ENCODE measurements at regions not wholly inside any gene's neighbourhood (a gene's known extent, or its start where the extent isn't known, plus 50 kb on each side); places are given as distances from the start of the nearest gene placed in this dataset.

DNA sequence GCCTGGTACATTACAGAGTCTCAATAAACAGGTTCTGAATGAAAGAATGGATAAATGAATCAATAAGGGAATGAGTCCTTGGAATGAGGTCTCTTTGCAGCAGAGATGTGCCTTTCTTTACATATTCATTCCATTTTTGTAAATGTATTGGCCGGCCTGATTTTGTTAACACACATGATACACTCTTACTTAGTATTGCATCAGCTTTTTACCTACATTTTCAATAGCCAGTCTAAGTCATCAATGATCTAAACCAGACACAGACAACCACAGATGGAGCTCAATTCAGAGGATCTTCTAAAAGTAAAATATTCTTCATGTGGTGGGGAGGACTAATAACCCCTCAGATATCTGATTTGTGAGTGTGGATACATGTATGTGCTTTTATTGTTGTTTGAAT is 653.1 kb downstream of the LMO4 start:
- H4K20me1 ChIP-seq (ENCODE audit: low read length) = no peaks in the 10 kb centered on the region
- BruUV-seq (replicated peaks) = no TSS peak
- no peaks in the 10 kb centered on the region for H3K9me2 ChIP-seq (replicated peaks; ENCODE audit: low read length)
- peaks cover 3% of the 10 kb centered on the region; the same call in 1 of the 2 replicates for H3K4me1 ChIP-seq (ENCODE audit: insufficient read depth, low read length)
- no peak overlapping the region for H3K27ac ChIP-seq (ENCODE audit: low read length)
- intact Hi-C loops (cut with micrococcal nuclease) = no loop called here
- POLR2A ChIA-PET (ENCODE audit: unreplicated experiment) = no interaction called here
- TF ChIP-seq EZH2phosphoT487 (IDR thresholded peaks at IDR 0.05; ENCODE audit: borderline replicate concordance, low read length) (no peak), EZH2 (IDR thresholded peaks at IDR 0.05; ENCODE audit: low read length, unreplicated experiment) (no peak), CTCF (conservative IDR thresholded peaks at IDR 0.05; ENCODE audit: low read depth, low read length) (no peak)
- no peaks in the 10 kb centered on the region for H3K36me3 ChIP-seq (ENCODE audit: low read depth, low read length)
- H3K79me2 ChIP-seq (ENCODE audit: low read length) = no peaks in the 10 kb centered on the region
- H3F3A ChIP-seq (ENCODE audit: low read length, unreplicated experiment) = no peaks in the 10 kb centered on the region
- ATAC-seq (no peak), DNase-seq (no peak)
- CTCF ChIA-PET = no interaction called here
- no peaks in the 10 kb centered on the region for H3K27me3 ChIP-seq (ENCODE audit: low read length)
- H3K4me3 ChIP-seq (ENCODE audit: low read length) = no peak overlapping the region
- H3K9me3 ChIP-seq (ENCODE audit: low read length) = no peaks in the 10 kb centered on the region
- no peak overlapping the region for H3K9ac ChIP-seq (ENCODE audit: low read length)
- no peak overlapping the region for H2AFZ ChIP-seq (ENCODE audit: low read length)
- H3K4me2 ChIP-seq (ENCODE audit: low read length) = no peak overlapping the region

DNA sequence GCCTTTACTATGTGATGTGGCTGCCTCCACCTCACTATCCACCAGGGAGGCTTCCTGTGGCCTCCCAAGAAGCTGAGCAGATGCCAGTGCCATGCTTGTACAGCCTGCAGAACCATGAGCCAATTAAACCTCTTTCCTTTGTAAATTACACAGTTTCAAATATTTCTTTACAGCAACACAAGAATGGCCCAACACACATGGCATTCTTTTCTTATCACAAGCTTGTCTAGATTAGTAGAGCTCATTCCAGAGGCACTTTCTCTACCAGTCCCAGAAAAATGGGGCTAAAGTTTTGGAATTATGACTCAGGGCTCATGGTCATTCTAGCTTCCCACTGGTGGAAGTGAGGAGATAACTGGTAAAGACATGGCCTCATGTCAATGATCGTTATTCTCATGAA is 655.2 kb downstream of the LMO4 start:
- ChIA-PET POLR2A (ENCODE audit: unreplicated experiment) (no interaction called here), CTCF (no interaction called here)
- H3K4me1 ChIP-seq (ENCODE audit: insufficient read depth, low read length) = peaks cover 12% of the 10 kb centered on the region; the same call in 1 of the 2 replicates
- DNase-seq (no peak), ATAC-seq (no peak)
- H3F3A ChIP-seq (ENCODE audit: low read length, unreplicated experiment) = no peaks in the 10 kb centered on the region
- no peaks in the 10 kb centered on the region for H4K20me1 ChIP-seq (ENCODE audit: low read length)
- no peaks in the 10 kb centered on the region for H3K9me3 ChIP-seq (ENCODE audit: low read length)
- intact Hi-C loops (cut with micrococcal nuclease) = no loop called here
- H3K27me3 ChIP-seq (ENCODE audit: low read length) = no peaks in the 10 kb centered on the region
- no peaks in the 10 kb centered on the region for H3K79me2 ChIP-seq (ENCODE audit: low read length)
- no peaks in the 10 kb centered on the region for H3K9me2 ChIP-seq (replicated peaks; ENCODE audit: low read length)
- H3K27ac ChIP-seq (ENCODE audit: low read length) = no peak overlapping the region
- H3K4me3 ChIP-seq (ENCODE audit: low read length) = no peak overlapping the region
- no peaks in the 10 kb centered on the region for H3K36me3 ChIP-seq (ENCODE audit: low read depth, low read length)
- TF ChIP-seq EZH2phosphoT487 (IDR thresholded peaks at IDR 0.05; ENCODE audit: borderline replicate concordance, low read length) = no peak
- TF ChIP-seq CTCF (conservative IDR thresholded peaks at IDR 0.05; ENCODE audit: low read depth, low read length) = no peak
- TF ChIP-seq EZH2 (IDR thresholded peaks at IDR 0.05; ENCODE audit: low read length, unreplicated experiment) = no peak
- H3K4me2 ChIP-seq (ENCODE audit: low read length) = no peak overlapping the region
- no peak overlapping the region for H2AFZ ChIP-seq (ENCODE audit: low read length)
- BruUV-seq (replicated peaks) = no TSS peak
- no peak overlapping the region for H3K9ac ChIP-seq (ENCODE audit: low read length)

DNA sequence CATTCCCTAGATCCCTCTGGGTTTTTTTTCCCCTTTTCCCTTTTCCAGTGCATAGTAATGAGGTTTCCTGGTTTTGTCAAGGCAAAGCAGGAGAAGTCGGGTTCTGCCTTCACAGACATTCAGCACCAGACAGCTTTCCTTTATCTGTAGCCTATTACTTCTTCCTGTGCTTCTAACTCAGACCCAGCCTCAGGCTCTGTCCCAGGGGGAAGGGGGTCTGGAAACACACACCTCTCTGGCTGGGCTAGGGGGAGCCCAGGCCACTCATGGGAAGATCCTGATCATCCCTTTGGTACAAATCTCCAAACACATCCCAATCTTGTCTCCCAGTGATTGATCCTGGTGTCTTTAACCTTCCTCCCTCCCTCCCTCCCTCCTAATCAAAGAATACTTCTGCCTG is 656.4 kb downstream of the LMO4 start:
- H3K4me2 ChIP-seq (ENCODE audit: low read length) = no peak overlapping the region
- H3K9ac ChIP-seq (ENCODE audit: low read length) = no peak overlapping the region
- ATAC-seq (no peak), DNase-seq (no peak)
- no peaks in the 10 kb centered on the region for H4K20me1 ChIP-seq (ENCODE audit: low read length)
- no peaks in the 10 kb centered on the region for H3K36me3 ChIP-seq (ENCODE audit: low read depth, low read length)
- no peaks in the 10 kb centered on the region for H3K9me3 ChIP-seq (ENCODE audit: low read length)
- no TSS peak for BruUV-seq (replicated peaks)
- no peaks in the 10 kb centered on the region for H3K9me2 ChIP-seq (replicated peaks; ENCODE audit: low read length)
- H3F3A ChIP-seq (ENCODE audit: low read length, unreplicated experiment) = no peaks in the 10 kb centered on the region
- H3K79me2 ChIP-seq (ENCODE audit: low read length) = no peaks in the 10 kb centered on the region
- H3K4me3 ChIP-seq (ENCODE audit: low read length) = no peak overlapping the region
- no peak overlapping the region for H3K27ac ChIP-seq (ENCODE audit: low read length)
- intact Hi-C loops (cut with micrococcal nuclease) = no loop called here
- ChIA-PET POLR2A (ENCODE audit: unreplicated experiment) (interaction anchor here (0.6 kb wide), 1 partner anchor 699 kb away, joined by 6 read pairs; the partner anchor contains the start of gene PKN2), CTCF (interaction anchor here (0.6 kb wide), 1 partner anchor 691 kb away, joined by 3 read pairs; no protein-coding TSS in a partner anchor)
- TF ChIP-seq EZH2 (IDR thresholded peaks at IDR 0.05; ENCODE audit: low read length, unreplicated experiment) = no peak
- no peak for TF ChIP-seq EZH2phosphoT487 (IDR thresholded peaks at IDR 0.05; ENCODE audit: borderline replicate concordance, low read length)
- no peak for TF ChIP-seq CTCF (conservative IDR thresholded peaks at IDR 0.05; ENCODE audit: low read depth, low read length)
- H3K27me3 ChIP-seq (ENCODE audit: low read length) = no peaks in the 10 kb centered on the region
- H2AFZ ChIP-seq (ENCODE audit: low read length) = no peak overlapping the region
- H3K4me1 ChIP-seq (ENCODE audit: insufficient read depth, low read length) = peaks cover 12% of the 10 kb centered on the region; the same call in 1 of the 2 replicates

All from PC-3 (cell line).